GM23338 (cell line): ENCODE measurements at regions not wholly inside any gene's neighbourhood (a gene's known extent, or its start where the extent isn't known, plus 50 kb on each side); places are given as distances from the start of the nearest gene placed in this dataset.

Experiments used
- CREB1 ChIP-seq: fragments of 250-450 bp; sonication (Bioruptor Pico); IDR thresholded peaks from 2 replicates; pipeline ENCODE4 v1.5.0; 2020; ENCODE audit warnings: low read depth, mild to moderate bottlenecking, moderate library complexity
- EZH2 ChIP-seq: fragments of 200-600 bp; sonication (generic); IDR thresholded peaks from one replicate; pipeline ENCODE4 v1.8.0; 2017; ENCODE audit warnings: antibody characterized with exemption, mild to moderate bottlenecking, low read depth; ENCODE audit not compliant: unreplicated experiment
- EZH2phosphoT487 ChIP-seq: fragments of 200-600 bp; sonication (generic); IDR thresholded peaks from one replicate; pipeline ENCODE4 v1.8.1; 2018; ENCODE audit warnings: antibody characterized with exemption; ENCODE audit not compliant: unreplicated experiment
- POLR2AphosphoS5 ChIP-seq: IDR thresholded peaks from 2 replicates; pipeline ENCODE4 v1.6.1; 2016; ENCODE audit warnings: antibody characterized with exemption, low read depth
- REST ChIP-seq: IDR thresholded peaks from one replicate; pipeline ENCODE4 v1.6.1; 2018; ENCODE audit warnings: antibody characterized with exemption; ENCODE audit not compliant: unreplicated experiment
- STAT1 ChIP-seq: IDR thresholded peaks from one replicate; pipeline ENCODE4 v1.6.1; 2016; ENCODE audit warnings: antibody characterized with exemption; ENCODE audit not compliant: unreplicated experiment
- ZNF114 ChIP-seq: fragments of 250-450 bp; sonication (Bioruptor Pico); IDR thresholded peaks from 2 replicates; pipeline ENCODE4 v1.5.0; 2020; ENCODE audit warnings: mild to moderate bottlenecking, moderate library complexity
- ZNF462 ChIP-seq: fragments of 250-450 bp; sonication (Bioruptor Pico); IDR thresholded peaks from 2 replicates; pipeline ENCODE4 v1.5.0; 2020; ENCODE audit warnings: mild to moderate bottlenecking, moderate library complexity
- TF ChIP-seq, protein P1 (sequence below), 2 experiments: fragments of 200-600 bp in 1 of 2; sonication (generic) in 1 of 2; conservative IDR thresholded peaks; 2 replicates each; pipeline versions ENCODE4 v1.5.1 to v1.6.1; 2016 to 2017; ENCODE audit warnings: antibody characterized with exemption in 2 of 2, low read depth in 2 of 2, mild to moderate bottlenecking in 2 of 2, moderate library complexity in 1 of 2
- TF ChIP-seq, protein P2 (sequence below): IDR thresholded peaks from 2 replicates; pipeline ENCODE4 v1.6.1; 2016; ENCODE audit warnings: antibody characterized with exemption

GRCh38 chr10:55263327-55263726 is 462.3 kb upstream of the PCDH15 start:
- TF ChIP-seq, protein P1, sequence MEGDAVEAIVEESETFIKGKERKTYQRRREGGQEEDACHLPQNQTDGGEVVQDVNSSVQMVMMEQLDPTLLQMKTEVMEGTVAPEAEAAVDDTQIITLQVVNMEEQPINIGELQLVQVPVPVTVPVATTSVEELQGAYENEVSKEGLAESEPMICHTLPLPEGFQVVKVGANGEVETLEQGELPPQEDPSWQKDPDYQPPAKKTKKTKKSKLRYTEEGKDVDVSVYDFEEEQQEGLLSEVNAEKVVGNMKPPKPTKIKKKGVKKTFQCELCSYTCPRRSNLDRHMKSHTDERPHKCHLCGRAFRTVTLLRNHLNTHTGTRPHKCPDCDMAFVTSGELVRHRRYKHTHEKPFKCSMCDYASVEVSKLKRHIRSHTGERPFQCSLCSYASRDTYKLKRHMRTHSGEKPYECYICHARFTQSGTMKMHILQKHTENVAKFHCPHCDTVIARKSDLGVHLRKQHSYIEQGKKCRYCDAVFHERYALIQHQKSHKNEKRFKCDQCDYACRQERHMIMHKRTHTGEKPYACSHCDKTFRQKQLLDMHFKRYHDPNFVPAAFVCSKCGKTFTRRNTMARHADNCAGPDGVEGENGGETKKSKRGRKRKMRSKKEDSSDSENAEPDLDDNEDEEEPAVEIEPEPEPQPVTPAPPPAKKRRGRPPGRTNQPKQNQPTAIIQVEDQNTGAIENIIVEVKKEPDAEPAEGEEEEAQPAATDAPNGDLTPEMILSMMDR (conservative IDR thresholded peaks at IDR 0.05; ENCODE audit: low read depth in 2 of 2), result no peak
- TF ChIP-seq CREB1 (no peak), POLR2AphosphoS5 (no peak), EZH2phosphoT487 (no peak), EZH2 (no peak), STAT1 (no peak), REST (no peak), ZNF462 (CRISPR knock-in tag) (no peak), ZNF114 (no peak)
- TF ChIP-seq, protein P2, sequence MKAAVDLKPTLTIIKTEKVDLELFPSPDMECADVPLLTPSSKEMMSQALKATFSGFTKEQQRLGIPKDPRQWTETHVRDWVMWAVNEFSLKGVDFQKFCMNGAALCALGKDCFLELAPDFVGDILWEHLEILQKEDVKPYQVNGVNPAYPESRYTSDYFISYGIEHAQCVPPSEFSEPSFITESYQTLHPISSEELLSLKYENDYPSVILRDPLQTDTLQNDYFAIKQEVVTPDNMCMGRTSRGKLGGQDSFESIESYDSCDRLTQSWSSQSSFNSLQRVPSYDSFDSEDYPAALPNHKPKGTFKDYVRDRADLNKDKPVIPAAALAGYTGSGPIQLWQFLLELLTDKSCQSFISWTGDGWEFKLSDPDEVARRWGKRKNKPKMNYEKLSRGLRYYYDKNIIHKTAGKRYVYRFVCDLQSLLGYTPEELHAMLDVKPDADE, result no peak
